ENCODE measurements at regions not wholly inside any gene's neighbourhood (a gene's known extent, or its start where the extent isn't known, plus 50 kb on each side); places are given as distances from the start of the nearest gene placed in this dataset.
"Not testable (repeated sequence)": the region's sequence is repeated elsewhere in the genome, so short reads cannot be mapped to it uniquely, and the experiment has no call there.

GRCh38 chr2:131823058-131823457, 295.4 kb downstream of the CCDC74A start:
- H2BK12ac ChIP-seq (ENCODE audit: low read depth, low read length); H2BK15ac ChIP-seq (ENCODE audit: low read length); DNase-seq (ENCODE audit: low read depth in 1 of 2, low spot score in 2 of 2); H3K9ac ChIP-seq (replicated peaks in 1 of 4; ENCODE audit: extremely low read depth in 1 of 4, low read depth in 3 of 4, low read length in 3 of 4); H3K14ac ChIP-seq (ENCODE audit: insufficient read length); H4K5ac ChIP-seq (ENCODE audit: insufficient read length, low read depth, low read length); H2AK5ac ChIP-seq (ENCODE audit: low read depth, low read length); H2BK120ac ChIP-seq (replicated peaks; ENCODE audit: low read depth, low read length); H3K23me2 ChIP-seq (ENCODE audit: low read depth, low read length); H3K36me3 ChIP-seq (ENCODE audit: control insufficient read depth in 2 of 4, insufficient read depth in 4 of 4, low read length in 3 of 4); H3K4ac ChIP-seq (replicated peaks; ENCODE audit: insufficient read length, low read depth, low read length); H3K56ac ChIP-seq (replicated peaks; ENCODE audit: insufficient read length, low read depth, low read length); H3K4me2 ChIP-seq (ENCODE audit: insufficient read depth in 1 of 2, low read depth in 2 of 2, low read length in 2 of 2); H3K4me3 ChIP-seq (ENCODE audit: extremely low read depth in 1 of 4, insufficient read depth in 2 of 4, low read depth in 3 of 4, low read length in 4 of 4); H3K18ac ChIP-seq (ENCODE audit: extremely low read depth, low read length); H3K27me3 ChIP-seq (replicated peaks in 1 of 4; ENCODE audit: control insufficient read depth in 3 of 4, extremely low read depth in 1 of 4, insufficient read depth in 3 of 4, low read length in 3 of 4); H3K79me1 ChIP-seq (ENCODE audit: low read depth, low read length); H3K27ac ChIP-seq (ENCODE audit: low read depth, low read length); H4K20me1 ChIP-seq (replicated peaks in 1 of 2; ENCODE audit: control insufficient read depth in 1 of 2, insufficient read depth in 2 of 2, low read length in 2 of 2); H2AFZ ChIP-seq (ENCODE audit: low read length); POLR2A ChIA-PET (ENCODE audit: partially characterized antibody); H4K8ac ChIP-seq (ENCODE audit: extremely low read depth, insufficient read depth, low read length); H4K91ac ChIP-seq (replicated peaks; ENCODE audit: insufficient read length, low read length); H3K4me1 ChIP-seq (replicated peaks in 1 of 4; ENCODE audit: control insufficient read depth in 3 of 4, insufficient read depth in 4 of 4, low read length in 3 of 4); FAIRE-seq; H3K79me2 ChIP-seq (ENCODE audit: control insufficient read depth in 1 of 2, insufficient read depth in 2 of 2, low read length in 2 of 2); H2BK20ac ChIP-seq (ENCODE audit: low read length); H3K23ac ChIP-seq (ENCODE audit: insufficient read length); H2BK5ac ChIP-seq (ENCODE audit: low read depth, low read length): not testable (repeated sequence)
- peaks cover 0 to 28% of the 10 kb centered on the region in 2 experiments; a peak in 2 of 4 replicates for H3K9me3 ChIP-seq (ENCODE audit: insufficient read depth in 2 of 2, low read depth in 1 of 2, low read length in 1 of 2)
- 96% methylated on average over 2 of the region's 2 CpGs; no CpG with 5 or more reads in 1 of the 2 experiments for WGBS, 2 experiments (ENCODE audit: extremely low coverage in 1 of 2, insufficient coverage in 1 of 2, insufficient read length in 1 of 2, insufficient replicate concordance in 2 of 2, low coverage in 1 of 2, low lambda C conversion rate in 2 of 2, missing lambda C conversion rate in 1 of 2)
- CTCF ChIA-PET (ENCODE audit: partially characterized antibody) = interaction anchor here (1.9 to 2.1 kb wide), 2 partner anchors 9 to 151 kb away, joined by 7 to 11 read pairs; no protein-coding TSS in a partner anchor

- H4K20me1 ChIP-seq (replicated peaks in 1 of 2; ENCODE audit: control insufficient read depth in 1 of 2, insufficient read depth in 2 of 2, low read length in 2 of 2); H2BK20ac ChIP-seq (ENCODE audit: low read length); H2BK12ac ChIP-seq (ENCODE audit: low read depth, low read length); H3K4ac ChIP-seq (replicated peaks; ENCODE audit: insufficient read length, low read depth, low read length); H2AFZ ChIP-seq (ENCODE audit: low read length); H3K27ac ChIP-seq (ENCODE audit: low read depth, low read length); H3K14ac ChIP-seq (ENCODE audit: insufficient read length); H3K79me1 ChIP-seq (ENCODE audit: low read depth, low read length); H3K18ac ChIP-seq (ENCODE audit: extremely low read depth, low read length); H3K9ac ChIP-seq (replicated peaks in 1 of 4; ENCODE audit: extremely low read depth in 1 of 4, low read depth in 3 of 4, low read length in 3 of 4); H3K36me3 ChIP-seq (ENCODE audit: control insufficient read depth in 2 of 4, insufficient read depth in 4 of 4, low read length in 3 of 4); FAIRE-seq; H3K23ac ChIP-seq (ENCODE audit: insufficient read length); H3K23me2 ChIP-seq (ENCODE audit: low read depth, low read length); H2BK120ac ChIP-seq (replicated peaks; ENCODE audit: low read depth, low read length); H3K79me2 ChIP-seq (ENCODE audit: control insufficient read depth in 1 of 2, insufficient read depth in 2 of 2, low read length in 2 of 2); H2BK15ac ChIP-seq (ENCODE audit: low read length); H4K5ac ChIP-seq (ENCODE audit: insufficient read length, low read depth, low read length); H3K4me3 ChIP-seq (ENCODE audit: extremely low read depth in 1 of 4, insufficient read depth in 2 of 4, low read depth in 3 of 4, low read length in 4 of 4); H3K27me3 ChIP-seq (replicated peaks in 1 of 4; ENCODE audit: control insufficient read depth in 3 of 4, extremely low read depth in 1 of 4, insufficient read depth in 3 of 4, low read length in 3 of 4); H3K4me1 ChIP-seq (replicated peaks in 1 of 4; ENCODE audit: control insufficient read depth in 3 of 4, insufficient read depth in 4 of 4, low read length in 3 of 4); H4K91ac ChIP-seq (replicated peaks; ENCODE audit: insufficient read length, low read length); H4K8ac ChIP-seq (ENCODE audit: extremely low read depth, insufficient read depth, low read length); POLR2A ChIA-PET (ENCODE audit: partially characterized antibody); DNase-seq (ENCODE audit: low read depth in 1 of 2, low spot score in 2 of 2); H3K56ac ChIP-seq (replicated peaks; ENCODE audit: insufficient read length, low read depth, low read length); H2BK5ac ChIP-seq (ENCODE audit: low read depth, low read length); H2AK5ac ChIP-seq (ENCODE audit: low read depth, low read length); H3K4me2 ChIP-seq (ENCODE audit: insufficient read depth in 1 of 2, low read depth in 2 of 2, low read length in 2 of 2); CTCF ChIA-PET (ENCODE audit: partially characterized antibody): not testable (repeated sequence)
- H3K9me3 ChIP-seq (ENCODE audit: insufficient read depth in 2 of 2, low read depth in 1 of 2, low read length in 1 of 2) = peaks cover 0 to 37% of the 10 kb centered on the region in 2 experiments; a peak in 2 of 4 replicates
- WGBS, 2 experiments (ENCODE audit: extremely low coverage in 1 of 2, insufficient coverage in 1 of 2, insufficient read length in 1 of 2, insufficient replicate concordance in 2 of 2, low coverage in 1 of 2, low lambda C conversion rate in 2 of 2, missing lambda C conversion rate in 1 of 2) = 96% methylated on average over 2 of the region's 2 CpGs; no CpG with 5 or more reads in 1 of the 2 experiments
Observed at GRCh38 chr2:131824986-131825385, 297.3 kb downstream of the CCDC74A start.
